OCI-LY7 (cell line): ENCODE measurements at regions not wholly inside any gene's neighbourhood (a gene's known extent, or its start where the extent isn't known, plus 50 kb on each side); places are given as distances from the start of the nearest gene placed in this dataset.

Experiments
- BruUV-seq: library from RNA; stranded (reverse); fragments of 400-500 nt; replicated peaks from 2 replicates; lab custom pipeline; 2021; lab: Mats Ljungman, UMichigan
- CTCF ChIA-PET: fragments of 300-600 bp; sonication (Branson Sonifier 250); formaldehyde crosslinking; loops from one replicate; lab custom pipeline; 2022; ENCODE audit warnings: antibody characterized with exemption; ENCODE audit not compliant: unreplicated experiment; lab: Charles Lee
- POLR2A ChIA-PET: fragments of 300-600 bp; sonication (Branson Sonifier 250); formaldehyde crosslinking; loops from one replicate; lab custom pipeline; 2022; ENCODE audit warnings: antibody characterized with exemption; lab: Charles Lee
- DNase-seq: peaks from one replicate; pipeline ENCODE4 v3.0.0-alpha.2; 2015; ENCODE audit warnings: low spot score
- H2AFZ ChIP-seq: fragments of 200-600 bp; sonication (generic), shearing (Covaris generic); 2 replicates; pipeline ENCODE4 v1.6.1; 2014; ENCODE audit warnings: mild to moderate bottlenecking, antibody characterized with exemption, low read length, moderate library complexity
- H3K27ac ChIP-seq: fragments of 200-600 bp; sonication (generic); 2 replicates; pipeline ENCODE4 v1.5.1; 2014; ENCODE audit warnings: mixed run types, low read depth, mild to moderate bottlenecking, moderate library complexity, low read length, inconsistent platforms; ENCODE audit not compliant: poor library complexity, severe bottlenecking
- H3K36me3 ChIP-seq: fragments of 200-600 bp; sonication (generic); 2 replicates; pipeline ENCODE4 v1.6.1; 2014; ENCODE audit warnings: mild to moderate bottlenecking, antibody characterized with exemption, low read length, moderate library complexity, mixed read lengths; ENCODE audit not compliant: insufficient read depth
- H3K4me1 ChIP-seq: fragments of 200-600 bp; sonication (generic); 2 replicates; pipeline ENCODE4 v1.5.1; 2014; ENCODE audit warnings: mild to moderate bottlenecking, low read length; ENCODE audit not compliant: insufficient read depth, poor library complexity, severe bottlenecking
- H3K4me2 ChIP-seq: fragments of 200-600 bp; sonication (generic); 2 replicates; pipeline ENCODE4 v1.6.1; 2014; ENCODE audit warnings: mild to moderate bottlenecking, low read length
- H3K4me3 ChIP-seq: fragments of 200-600 bp; sonication (generic); 2 replicates; pipeline ENCODE4 v1.5.1; 2014; ENCODE audit warnings: mild to moderate bottlenecking, low read depth, low read length; ENCODE audit not compliant: poor library complexity, severe bottlenecking
- H3K79me2 ChIP-seq: fragments of 200-600 bp; sonication (generic); 2 replicates; pipeline ENCODE4 v1.6.1; 2016; ENCODE audit warnings: low read depth, mild to moderate bottlenecking, low read length, moderate library complexity, mixed read lengths; ENCODE audit not compliant: insufficient read depth
- H3K9me2 ChIP-seq: fragments of 200-600 bp; sonication (generic); 2 replicates; pipeline ENCODE4 v1.6.1; 2016; ENCODE audit warnings: mild to moderate bottlenecking, low read length, mixed read lengths; ENCODE audit not compliant: insufficient read depth
- H3K9me3 ChIP-seq: fragments of 200-600 bp; sonication (generic); 2 replicates; pipeline ENCODE4 v1.6.1; 2014; ENCODE audit warnings: mild to moderate bottlenecking, mixed run types, low read length, mixed read lengths
- H4K20me1 ChIP-seq: fragments of 200-600 bp; sonication (generic); 2 replicates; pipeline ENCODE4 v1.6.1; 2014; ENCODE audit warnings: mild to moderate bottlenecking, antibody characterized with exemption, low read length, moderate library complexity, mixed read lengths; ENCODE audit not compliant: insufficient read depth
- CTCF ChIP-seq: fragments of 200-600 bp; sonication (generic); conservative IDR thresholded peaks from 2 replicates; pipeline ENCODE4 v1.5.1; 2014; ENCODE audit warnings: mild to moderate bottlenecking, antibody characterized with exemption, low read length, moderate library complexity, mixed read lengths
- EZH2phosphoT487 ChIP-seq: fragments of 200-600 bp; sonication (generic); IDR thresholded peaks from 2 replicates; pipeline ENCODE4 v1.6.1; 2018; ENCODE audit warnings: low read depth, borderline replicate concordance, mild to moderate bottlenecking, mixed run types, antibody characterized with exemption, low read length, moderate library complexity, mixed read lengths
- intact Hi-C: fragments of 100-400 bp; cut with micrococcal nuclease; formaldehyde crosslinking; loops from one replicate; pipeline ENCODE4 v1.10.0; 2022; ENCODE audit not compliant: unreplicated experiment

DNA sequence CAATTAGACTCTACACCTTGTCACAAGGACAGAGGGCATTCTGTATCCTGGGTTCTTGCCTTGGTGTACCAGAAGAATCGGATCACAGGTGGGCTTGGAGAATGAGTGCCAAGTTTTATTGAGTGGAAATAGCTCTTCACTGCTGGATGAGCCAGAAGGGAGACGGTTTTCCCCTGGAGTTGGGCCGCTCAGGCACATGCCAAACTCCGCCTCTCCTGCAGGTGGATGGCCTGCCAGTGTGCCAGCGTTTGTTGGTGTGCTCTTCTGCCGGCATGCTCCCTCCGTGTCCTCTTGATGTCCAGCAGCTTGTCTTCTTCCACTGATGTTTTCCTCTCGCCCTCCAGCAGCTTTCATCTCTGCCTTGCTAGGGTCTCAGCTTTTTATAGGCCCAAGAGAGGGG lies 115.5 kb upstream of the RAB27B start:
- no peak overlapping the region for H3K4me2 ChIP-seq
- no TSS peak for BruUV-seq
- intact Hi-C loops = no loop called here
- H2AFZ ChIP-seq = no peak overlapping the region
- H3K4me1 ChIP-seq = no peaks in the 10 kb centered on the region
- no peaks in the 10 kb centered on the region for H4K20me1 ChIP-seq
- TF ChIP-seq CTCF (no peak), EZH2phosphoT487 (no peak)
- no peaks in the 10 kb centered on the region for H3K36me3 ChIP-seq
- no peak overlapping the region for H3K27ac ChIP-seq
- H3K79me2 ChIP-seq = no peaks in the 10 kb centered on the region
- ChIA-PET CTCF (no interaction called here), POLR2A (no interaction called here)
- no peaks in the 10 kb centered on the region for H3K9me2 ChIP-seq
- DNase-seq = no peak
- no peaks in the 10 kb centered on the region for H3K9me3 ChIP-seq
- no peak overlapping the region for H3K4me3 ChIP-seq

GRCh38 chr18:54713386-54713785 lies 114.9 kb upstream of the RAB27B start:
- no peaks in the 10 kb centered on the region for H3K9me3 ChIP-seq
- H3K9me2 ChIP-seq = no peaks in the 10 kb centered on the region
- H3K27ac ChIP-seq = no peak overlapping the region
- no peak overlapping the region for H3K4me2 ChIP-seq
- H3K36me3 ChIP-seq = no peaks in the 10 kb centered on the region
- POLR2A ChIA-PET = no interaction called here
- intact Hi-C loops = no loop called here
- H2AFZ ChIP-seq = no peak overlapping the region
- CTCF ChIA-PET = no interaction called here
- TF ChIP-seq CTCF = no peak
- TF ChIP-seq EZH2phosphoT487 = no peak
- no peaks in the 10 kb centered on the region for H4K20me1 ChIP-seq
- H3K4me1 ChIP-seq = peaks cover 3% of the 10 kb centered on the region
- no TSS peak for BruUV-seq
- no peak overlapping the region for H3K4me3 ChIP-seq
- DNase-seq = no peak
- no peaks in the 10 kb centered on the region for H3K79me2 ChIP-seq

GRCh38 chr18:54714851-54715250 lies 113.4 kb upstream of the RAB27B start:
- intact Hi-C loops = no loop called here
- Histone ChIP-seq H3K4me2 (no peak overlapping the region), H3K36me3 (no peaks in the 10 kb centered on the region), H4K20me1 (no peaks in the 10 kb centered on the region), H3K9me2 (no peaks in the 10 kb centered on the region), H3K27ac (no peak overlapping the region), H3K79me2 (no peaks in the 10 kb centered on the region), H3K9me3 (no peaks in the 10 kb centered on the region), H3K4me3 (no peak overlapping the region), H3K4me1 (peaks cover 3% of the 10 kb centered on the region), H2AFZ (no peak overlapping the region)
- no TSS peak for BruUV-seq
- CTCF ChIA-PET = no interaction called here
- POLR2A ChIA-PET = no interaction called here
- TF ChIP-seq EZH2phosphoT487 (no peak), CTCF (no peak)
- no peak for DNase-seq
